Neural progenitor cell (in vitro differentiated cells): ENCODE measurements at regions not wholly inside any gene's neighbourhood (a gene's known extent, or its start where the extent isn't known, plus 50 kb on each side); places are given as distances from the start of the nearest gene placed in this dataset.
"Not testable (repeated sequence)": the region's sequence is repeated elsewhere in the genome, so short reads cannot be mapped to it uniquely, and the experiment has no call there.

ENCODE experiments used
- EZH2 ChIP-seq: fragments of 200-600 bp; sonication (generic); IDR thresholded peaks from 2 replicates; pipeline ENCODE4 v1.6.1; 2017; ENCODE audit warnings: antibody characterized with exemption, mild to moderate bottlenecking, moderate library complexity
- EZH2phosphoT487 ChIP-seq: fragments of 200-600 bp; sonication (generic); IDR thresholded peaks from 2 replicates; pipeline ENCODE4 v1.6.1; 2017; ENCODE audit warnings: antibody characterized with exemption
- TF ChIP-seq, protein P1 (sequence below): fragments of 200-600 bp; sonication (generic); IDR thresholded peaks from 2 replicates; pipeline ENCODE4 v1.5.1; 2017; ENCODE audit warnings: antibody characterized with exemption, mild to moderate bottlenecking

DNA sequence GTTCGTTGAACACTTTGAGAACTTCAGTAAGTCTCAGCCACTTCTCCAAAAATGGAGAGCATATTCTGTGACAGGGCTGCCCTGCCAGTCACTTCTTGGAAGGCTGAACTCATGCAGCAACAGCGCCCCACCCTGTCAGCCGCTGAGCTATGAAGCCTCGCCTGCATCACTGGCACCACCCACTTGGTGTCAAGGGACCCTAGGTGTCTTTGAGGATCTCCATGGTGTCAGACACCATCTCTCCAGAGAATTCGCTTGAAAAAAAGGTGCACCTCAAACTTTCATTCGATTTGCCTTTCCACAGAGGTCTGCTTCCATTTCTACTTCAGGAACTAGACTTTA is 351.5 kb downstream of the SPATA31A6 start:
- TF ChIP-seq, protein P1, sequence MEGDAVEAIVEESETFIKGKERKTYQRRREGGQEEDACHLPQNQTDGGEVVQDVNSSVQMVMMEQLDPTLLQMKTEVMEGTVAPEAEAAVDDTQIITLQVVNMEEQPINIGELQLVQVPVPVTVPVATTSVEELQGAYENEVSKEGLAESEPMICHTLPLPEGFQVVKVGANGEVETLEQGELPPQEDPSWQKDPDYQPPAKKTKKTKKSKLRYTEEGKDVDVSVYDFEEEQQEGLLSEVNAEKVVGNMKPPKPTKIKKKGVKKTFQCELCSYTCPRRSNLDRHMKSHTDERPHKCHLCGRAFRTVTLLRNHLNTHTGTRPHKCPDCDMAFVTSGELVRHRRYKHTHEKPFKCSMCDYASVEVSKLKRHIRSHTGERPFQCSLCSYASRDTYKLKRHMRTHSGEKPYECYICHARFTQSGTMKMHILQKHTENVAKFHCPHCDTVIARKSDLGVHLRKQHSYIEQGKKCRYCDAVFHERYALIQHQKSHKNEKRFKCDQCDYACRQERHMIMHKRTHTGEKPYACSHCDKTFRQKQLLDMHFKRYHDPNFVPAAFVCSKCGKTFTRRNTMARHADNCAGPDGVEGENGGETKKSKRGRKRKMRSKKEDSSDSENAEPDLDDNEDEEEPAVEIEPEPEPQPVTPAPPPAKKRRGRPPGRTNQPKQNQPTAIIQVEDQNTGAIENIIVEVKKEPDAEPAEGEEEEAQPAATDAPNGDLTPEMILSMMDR = peak; percentile 35
- not testable (repeated sequence) for TF ChIP-seq EZH2phosphoT487, EZH2
